Non-pigmented ciliary epithelial cell (primary cell): ENCODE measurements at regions not wholly inside any gene's neighbourhood (a gene's known extent, or its start where the extent isn't known, plus 50 kb on each side); places are given as distances from the start of the nearest gene placed in this dataset.
A peak's percentile ranks its signal among the peaks of the same experiment; 100 is the strongest.

Experiments
- DNase-seq: peaks from one replicate; pipeline ENCODE4 v3.0.0-alpha.2; 2010; ENCODE audit warnings: low read depth

DNA sequence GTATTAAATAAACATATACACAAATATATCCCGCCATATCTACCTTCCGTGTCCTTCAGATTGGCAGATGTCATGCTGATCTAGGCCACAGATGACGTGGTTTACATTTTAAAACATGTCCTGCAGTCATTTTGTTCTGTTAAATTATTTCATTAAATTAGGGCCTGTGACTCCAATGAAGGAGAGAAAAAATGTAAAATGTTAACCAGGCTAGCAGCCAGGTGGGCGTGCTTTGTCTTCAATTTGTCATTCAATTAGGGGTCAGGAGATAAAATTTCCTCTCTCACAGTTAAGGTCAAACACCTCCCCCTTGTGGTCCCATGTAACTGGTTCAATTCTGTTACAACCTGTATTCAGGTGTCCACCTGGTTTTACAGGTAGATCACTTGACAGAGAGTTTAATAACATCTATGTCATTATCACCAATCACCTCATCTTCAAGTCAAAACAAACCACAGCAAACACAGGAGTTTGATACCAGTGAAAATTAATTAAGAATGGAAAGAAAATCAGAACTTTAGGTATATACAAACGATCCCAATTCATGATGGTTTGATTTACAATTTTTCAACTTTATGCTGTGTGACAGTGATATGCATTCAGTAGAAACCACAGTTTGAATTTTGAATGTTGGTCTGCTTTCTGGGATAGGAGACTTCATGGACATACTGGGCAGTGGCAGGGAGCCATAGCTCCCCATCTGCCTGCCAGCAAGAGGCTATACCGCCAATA lies 339.4 kb downstream of the CMPK2 start:
- no peak for DNase-seq

DNA sequence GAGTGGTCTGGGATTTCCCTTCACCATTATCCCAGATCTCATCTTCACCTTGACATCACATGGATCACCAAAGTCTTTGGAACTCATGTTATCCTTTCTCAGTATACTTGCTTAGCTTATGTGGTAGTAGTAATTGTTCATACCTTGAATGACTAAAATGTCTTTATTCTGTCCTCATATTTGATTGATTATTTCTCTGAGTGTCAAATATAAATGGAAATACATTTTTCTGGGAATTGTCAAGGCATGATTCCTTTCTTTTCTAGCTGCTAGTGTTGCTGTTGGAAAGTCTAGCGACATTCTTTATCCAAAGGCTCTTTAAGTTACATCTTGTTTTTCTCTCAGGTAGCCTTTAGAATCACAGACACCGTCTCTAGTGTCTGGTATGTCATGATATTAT lies 334.4 kb downstream of the CMPK2 start:
- DNase-seq: no peak

DNA sequence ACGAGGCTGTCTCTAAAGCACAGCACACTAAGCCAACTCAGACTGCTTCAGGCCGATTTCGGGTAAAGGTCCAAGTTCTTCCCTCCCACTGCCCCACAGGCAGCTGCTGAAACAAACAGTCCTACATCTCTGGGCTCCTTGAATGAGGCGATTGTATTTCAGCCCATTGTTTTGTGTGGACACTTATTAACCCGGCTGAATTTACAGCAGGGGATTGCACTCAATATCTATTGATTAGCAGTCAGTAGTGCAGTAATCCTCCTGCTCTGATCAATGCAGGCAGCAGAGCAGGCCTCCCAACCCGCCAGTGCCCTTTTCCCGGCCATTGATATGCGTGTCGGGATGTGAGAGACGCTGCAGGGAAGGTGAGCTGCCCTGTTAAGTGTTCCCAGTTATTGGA lies 330.1 kb downstream of the CMPK2 start:
- DNase-seq: no peak

DNA sequence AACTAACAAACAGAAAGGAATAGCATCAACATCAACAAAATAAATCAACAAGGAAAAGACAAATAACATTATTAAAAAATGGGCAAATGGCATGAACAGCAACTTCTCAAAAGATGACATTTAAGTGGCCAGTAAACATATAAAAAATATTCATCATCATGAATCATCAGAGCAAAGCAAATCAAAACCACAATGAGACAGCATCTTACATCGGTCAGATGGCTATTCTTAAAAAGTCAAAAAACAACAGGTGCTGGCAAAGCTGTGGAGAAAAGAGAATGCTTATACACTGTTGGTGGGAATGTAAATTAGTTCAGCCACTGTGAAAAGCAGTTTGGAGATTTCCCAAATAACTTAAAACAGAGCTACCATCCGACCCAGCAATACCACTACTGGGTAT lies 327.1 kb downstream of the CMPK2 start:
- no peak for DNase-seq

GRCh38 chr2:6545336-6545735 lies 320.4 kb downstream of the CMPK2 start:
- no peak for DNase-seq

DNA sequence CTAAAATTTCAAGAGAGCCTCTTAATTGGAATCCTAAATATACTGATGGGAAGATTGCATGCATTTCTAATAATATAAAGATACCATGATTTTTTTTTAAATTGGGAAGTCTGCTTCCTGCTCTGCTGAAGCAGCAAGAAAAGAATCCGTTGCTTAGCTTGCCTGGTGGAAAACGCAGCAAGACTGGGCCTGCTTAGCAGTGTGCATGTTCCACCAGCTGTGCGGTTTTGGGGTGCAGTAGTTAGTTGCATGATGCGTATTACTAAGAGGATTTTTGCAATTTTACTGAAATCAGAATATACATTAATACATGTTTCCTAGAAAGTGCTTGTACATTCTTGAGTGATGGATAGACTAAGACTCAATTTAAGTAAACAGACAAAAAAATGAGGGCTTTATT lies 319.9 kb downstream of the CMPK2 start:
- no peak for DNase-seq

GRCh38 chr2:6554466-6554865 lies 311.2 kb downstream of the CMPK2 start:
- DNase-seq: no peak

GRCh38 chr2:6556755-6557154 lies 309.0 kb downstream of the CMPK2 start:
- DNase-seq: peak; percentile 68

GRCh38 chr2:6557737-6558136 lies 308.0 kb downstream of the CMPK2 start:
- no peak for DNase-seq

GRCh38 chr2:6562771-6563170 lies 302.9 kb downstream of the CMPK2 start:
- no peak for DNase-seq

DNA sequence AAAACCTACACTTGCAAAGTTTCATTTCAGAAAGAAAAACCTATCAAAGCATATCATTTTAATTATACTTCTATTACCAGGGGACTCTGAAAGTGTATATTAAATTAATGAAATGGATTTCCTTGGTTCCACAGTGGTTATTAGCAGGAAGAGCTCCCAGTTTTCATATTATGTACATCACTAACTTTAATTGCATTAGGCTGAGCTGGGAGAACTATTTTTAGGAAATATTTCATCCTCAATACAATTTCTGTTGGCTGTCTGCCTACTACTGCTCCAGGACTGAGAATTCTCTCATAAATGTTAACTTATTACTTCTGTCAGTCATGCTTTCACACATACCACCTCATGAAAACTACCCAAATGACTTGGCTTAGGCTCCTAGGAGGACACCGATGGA lies 301.4 kb downstream of the CMPK2 start:
- DNase-seq: no peak

- DNase-seq: no peak
Measured at GRCh38 chr2:6574121-6574520, 291.6 kb downstream of the CMPK2 start.

DNA sequence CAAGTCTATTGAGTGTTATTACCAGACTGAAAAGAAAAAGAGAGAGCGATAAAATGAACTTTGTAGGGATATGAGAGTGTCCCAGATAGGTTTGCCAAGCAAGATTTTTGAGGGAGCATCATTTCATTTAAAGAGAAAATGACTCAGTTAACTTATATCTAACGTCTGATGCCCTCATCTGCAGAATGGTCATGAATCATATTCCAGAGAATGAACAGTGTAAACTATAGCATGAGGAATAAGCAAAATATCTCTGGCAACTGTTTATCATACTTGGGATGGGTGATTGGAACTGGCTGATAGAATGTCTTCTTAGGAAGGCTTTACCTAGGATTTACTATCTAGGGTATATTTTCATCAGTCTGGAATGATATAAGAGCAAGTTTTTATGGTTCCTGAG lies 289.4 kb downstream of the CMPK2 start:
- peak; percentile 41 for DNase-seq

DNA sequence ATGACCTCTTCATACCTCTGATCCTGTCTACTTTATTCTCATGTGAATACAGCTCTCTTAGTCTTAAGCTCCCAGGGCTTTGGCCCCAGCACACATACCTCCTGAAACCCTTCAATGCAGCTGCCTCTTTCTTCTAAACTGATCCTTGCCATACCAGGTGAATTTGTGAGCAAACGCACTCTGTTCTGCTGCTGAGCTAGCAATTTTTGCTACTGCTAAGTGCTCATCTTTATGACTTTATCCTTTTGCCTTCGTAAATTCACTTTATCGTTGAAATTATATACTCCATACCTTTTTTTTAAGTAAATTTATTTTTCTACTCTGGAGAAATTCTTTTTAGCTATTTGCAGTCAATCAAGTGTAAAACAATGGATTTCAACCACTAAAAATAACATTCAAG lies 287.7 kb downstream of the CMPK2 start:
- DNase-seq: no peak

- no peak for DNase-seq
Measured at GRCh38 chr2:6578416-6578815, 287.3 kb downstream of the CMPK2 start.

- no peak for DNase-seq
Measured at GRCh38 chr2:6579281-6579680, 286.4 kb downstream of the CMPK2 start.

DNA sequence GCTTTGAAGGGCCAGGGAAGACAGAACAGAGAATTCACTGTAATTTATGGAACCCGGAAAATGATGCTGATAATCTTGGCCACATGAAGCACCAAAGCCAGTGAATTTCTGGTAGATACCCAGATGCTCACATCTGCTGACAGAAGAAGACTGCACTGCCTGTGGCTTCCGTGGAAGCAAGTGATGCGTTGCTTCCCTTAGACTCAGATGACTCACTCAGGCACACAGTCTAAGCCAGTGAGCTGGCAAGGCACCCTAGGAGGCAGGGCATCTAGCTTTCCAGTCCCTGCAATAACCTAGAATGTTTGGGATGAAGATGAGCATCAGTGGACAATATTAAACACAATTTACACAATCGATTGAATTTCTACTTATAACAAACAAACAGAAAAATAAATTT lies 284.7 kb downstream of the CMPK2 start:
- peak; percentile 45 for DNase-seq

GRCh38 chr2:6589150-6589549 lies 276.6 kb downstream of the CMPK2 start:
- no peak for DNase-seq

DNA sequence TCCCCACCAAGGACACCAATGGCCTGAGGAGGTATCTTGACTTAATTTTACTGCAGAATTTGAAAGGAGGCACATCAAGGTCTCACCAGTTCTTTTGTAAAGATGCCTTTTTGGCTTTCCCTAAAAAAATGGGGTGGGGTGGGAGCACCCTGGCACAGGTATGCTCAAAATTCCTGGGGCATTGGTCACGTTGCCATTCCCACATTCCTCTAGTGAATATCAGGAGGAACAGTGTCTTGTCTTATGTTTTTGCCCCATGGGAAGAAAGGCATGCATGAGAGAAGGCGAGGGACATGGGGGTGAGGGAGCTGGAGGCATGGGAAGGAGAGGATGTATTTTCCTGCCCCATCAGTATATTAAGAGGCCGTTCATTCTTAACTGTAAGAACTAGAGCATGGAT lies 275.3 kb downstream of the CMPK2 start:
- DNase-seq: no peak

DNA sequence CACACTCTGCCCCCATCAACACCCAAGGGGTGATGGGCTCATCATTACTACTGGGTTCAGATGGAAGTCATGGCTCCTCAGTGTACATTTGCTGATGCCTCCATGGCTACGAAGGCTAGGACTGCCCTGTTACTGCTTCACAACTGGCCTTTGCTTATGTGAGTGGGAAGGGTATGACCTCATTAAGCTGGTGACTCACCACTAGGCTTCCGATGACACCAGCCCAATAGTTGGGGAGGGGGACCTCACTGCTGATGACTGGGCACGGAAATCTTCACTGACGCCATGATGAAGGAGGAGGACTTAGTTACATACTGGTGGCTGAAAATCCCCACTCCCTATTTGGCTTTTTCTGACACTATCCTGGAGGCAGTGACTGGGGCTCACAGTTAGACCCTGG lies 263.2 kb downstream of the CMPK2 start:
- no peak for DNase-seq

DNA sequence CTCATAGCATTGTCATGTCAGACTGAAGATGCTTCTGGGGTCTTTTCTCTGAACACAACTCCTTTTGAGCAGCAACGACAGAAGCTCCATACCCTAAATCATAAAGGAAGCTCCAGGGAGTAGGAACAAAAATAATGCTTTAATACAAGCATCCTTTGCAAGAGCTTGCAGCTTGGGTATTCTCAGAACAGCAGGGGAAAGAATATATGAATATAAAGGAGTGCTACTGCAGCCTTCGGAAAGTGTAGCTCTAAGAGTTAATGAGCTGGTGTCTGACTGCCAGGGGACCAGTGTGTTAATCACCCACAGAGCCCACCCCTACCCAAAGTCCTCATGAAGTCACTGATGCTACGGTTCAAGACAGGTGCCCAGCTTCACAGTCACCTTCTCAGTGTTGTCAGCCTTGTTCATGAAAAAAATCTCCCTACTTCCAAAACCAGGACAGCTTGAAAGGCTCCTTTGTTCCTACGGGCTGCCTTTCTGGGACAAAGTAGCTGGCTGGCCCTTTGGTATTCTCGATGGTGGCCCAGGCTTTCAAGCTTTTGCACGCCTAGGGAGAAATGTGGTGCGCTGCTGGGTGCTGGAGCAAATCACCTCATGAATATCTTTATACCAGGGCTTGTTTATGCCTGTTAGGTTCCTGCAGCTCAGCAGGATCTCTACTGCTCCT lies 259.7 kb downstream of the CMPK2 start:
- no peak for DNase-seq

- DNase-seq: no peak
Measured at GRCh38 chr2:6617794-6618193, 247.9 kb downstream of the CMPK2 start.

GRCh38 chr2:6618201-6618600 lies 247.5 kb downstream of the CMPK2 start:
- no peak for DNase-seq

DNA sequence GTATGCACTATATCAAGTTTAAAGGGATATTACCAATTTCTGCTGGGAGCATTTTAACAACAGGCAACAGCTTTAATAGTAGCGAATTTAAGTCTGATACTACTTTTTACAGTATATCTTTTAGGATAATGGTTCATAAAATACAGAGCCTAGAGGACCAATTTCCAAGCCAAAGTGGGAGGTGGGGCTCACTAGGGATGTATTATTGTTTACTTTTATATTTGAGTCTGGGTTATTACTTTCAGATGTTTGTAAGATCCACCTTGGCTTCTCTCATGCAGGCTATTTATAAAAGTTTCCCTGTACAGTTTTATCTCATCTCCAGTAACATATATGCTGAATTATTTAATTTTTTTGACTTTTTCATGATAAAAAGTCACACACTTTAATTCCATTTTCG lies 242.0 kb downstream of the CMPK2 start:
- no peak for DNase-seq
